ENCODE measurements at regions not wholly inside any gene's neighbourhood (a gene's known extent, or its start where the extent isn't known, plus 50 kb on each side); places are given as distances from the start of the nearest gene placed in this dataset.

DNA sequence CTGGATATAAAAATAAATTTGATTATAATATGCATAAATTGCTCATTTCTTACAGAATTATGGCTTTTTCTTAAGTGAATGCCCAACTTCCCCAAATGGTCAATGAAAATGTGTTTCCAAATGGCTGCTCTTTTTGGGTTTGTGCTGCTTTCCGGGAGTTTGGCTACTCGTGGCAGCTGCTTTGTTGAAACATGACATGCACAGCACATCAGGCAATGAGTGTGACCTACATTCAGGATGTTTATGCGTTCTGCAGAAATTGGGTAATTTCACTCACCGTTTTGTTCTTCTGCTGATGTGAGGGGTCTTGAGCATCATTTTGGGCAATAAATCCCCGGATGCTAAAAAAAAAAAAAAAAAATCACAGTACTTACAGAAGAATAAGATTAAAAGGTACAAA lies 825.0 kb upstream of the KLHL29 start:
- Histone ChIP-seq H3K4me2 (ENCODE audit: low read depth, low read length) (no peak overlapping the region), H3K9me3 (ENCODE audit: low read length) (peaks cover 91% of the 10 kb centered on the region), H3K79me2 (ENCODE audit: insufficient read depth, low read length) (no peaks in the 10 kb centered on the region), H3K4me1 (ENCODE audit: insufficient read depth, low read length) (no peaks in the 10 kb centered on the region), H3K4me3 (replicated peaks in 1 of 3; ENCODE audit: insufficient read depth in 1 of 3, low read depth in 2 of 3, low read length in 3 of 3) (no peak overlapping the region), H3K27ac (ENCODE audit: extremely low read length, insufficient read depth, low read length) (no peak overlapping the region), H3K27me3 (ENCODE audit: control insufficient read depth in 1 of 2, insufficient read depth in 2 of 2, low read length in 2 of 2) (no peaks in the 10 kb centered on the region), H2AFZ (ENCODE audit: low read length) (no peak overlapping the region), H3K36me3 (replicated peaks in 1 of 2; ENCODE audit: control insufficient read depth in 1 of 2, insufficient read depth in 2 of 2, low read length in 2 of 2) (no peaks in the 10 kb centered on the region), H3K9ac (ENCODE audit: insufficient read depth, low read depth, low read length) (no peak overlapping the region), H4K20me1 (ENCODE audit: insufficient read depth, low read length) (no peaks in the 10 kb centered on the region)
- FAIRE-seq (no peak), DNase-seq (ENCODE audit: low spot score) (no peak), ATAC-seq (no peak)
- ChIA-PET CTCF (ENCODE audit: low intra/inter-chr PET ratio, low total read pairs) (no interaction called here), POLR2A (no interaction called here)
- no TSS peak for BruUV-seq (replicated peaks)
- no peak for TF ChIP-seq ZNF138 (CRISPR knock-in tag; IDR thresholded peaks at IDR 0.05; ENCODE audit: low read depth)
- no peak for TF ChIP-seq ZNF556 (CRISPR knock-in tag; IDR thresholded peaks at IDR 0.05; ENCODE audit: borderline replicate concordance)
- TF ChIP-seq ZNF562 (CRISPR knock-in tag; IDR thresholded peaks at IDR 0.05; ENCODE audit: borderline replicate concordance) = no peak
- in situ Hi-C loops (cut with HindIII; ENCODE audit: extremely low pct_ligation_motif_present, low pct_unique_long_range_greater_than_20kb) = no loop called here
- intact Hi-C loops (cut with micrococcal nuclease; ENCODE audit: unreplicated experiment) = no loop called here
- WGBS (ENCODE audit: low lambda C conversion rate) = under 1% methylated on average over 5 of the region's 5 CpGs

- Histone ChIP-seq H3K4me2 (ENCODE audit: low read depth, low read length) (no peak overlapping the region), H3K27ac (ENCODE audit: extremely low read length, insufficient read depth, low read length) (no peak overlapping the region), H3K79me2 (ENCODE audit: insufficient read depth, low read length) (no peaks in the 10 kb centered on the region), H3K4me1 (ENCODE audit: insufficient read depth, low read length) (no peaks in the 10 kb centered on the region), H3K9me3 (ENCODE audit: low read length) (peaks cover 86% of the 10 kb centered on the region), H4K20me1 (ENCODE audit: insufficient read depth, low read length) (no peaks in the 10 kb centered on the region), H3K4me3 (replicated peaks in 1 of 3; ENCODE audit: insufficient read depth in 1 of 3, low read depth in 2 of 3, low read length in 3 of 3) (no peak overlapping the region), H3K36me3 (replicated peaks in 1 of 2; ENCODE audit: control insufficient read depth in 1 of 2, insufficient read depth in 2 of 2, low read length in 2 of 2) (no peaks in the 10 kb centered on the region), H2AFZ (ENCODE audit: low read length) (no peak overlapping the region), H3K9ac (ENCODE audit: insufficient read depth, low read depth, low read length) (no peak overlapping the region), H3K27me3 (ENCODE audit: control insufficient read depth in 1 of 2, insufficient read depth in 2 of 2, low read length in 2 of 2) (no peaks in the 10 kb centered on the region)
- no TSS peak for BruUV-seq (replicated peaks)
- ATAC-seq (no peak), DNase-seq (ENCODE audit: low spot score) (no peak), FAIRE-seq (no peak)
- WGBS (ENCODE audit: low lambda C conversion rate) = 2% methylated on average over 3 of the region's 3 CpGs
- TF ChIP-seq CCDC6 (CRISPR knock-in tag; IDR thresholded peaks at IDR 0.05) (no peak), ZFY (CRISPR knock-in tag; IDR thresholded peaks at IDR 0.05) (no peak), YEATS4 (CRISPR knock-in tag; IDR thresholded peaks at IDR 0.05; ENCODE audit: borderline replicate concordance) (no peak), DNMT3B (CRISPR knock-in tag; conservative IDR thresholded peaks at IDR 0.05) (no peak), TEAD3 (CRISPR knock-in tag; optimal IDR thresholded peaks at IDR 0.05; ENCODE audit: borderline replicate concordance) (no peak), HMG20A (CRISPR knock-in tag; IDR thresholded peaks at IDR 0.05; ENCODE audit: borderline replicate concordance) (no peak), ATF7 (IDR thresholded peaks at IDR 0.05) (no peak), ATF7 (CRISPR knock-in tag; IDR thresholded peaks at IDR 0.05) (no peak), NFKBIZ (CRISPR knock-in tag; IDR thresholded peaks at IDR 0.05) (no peak), SNRNP70 (IDR thresholded peaks at IDR 0.05; ENCODE audit: low read depth, low read length) (no peak)
- TF ChIP-seq, protein P1, sequence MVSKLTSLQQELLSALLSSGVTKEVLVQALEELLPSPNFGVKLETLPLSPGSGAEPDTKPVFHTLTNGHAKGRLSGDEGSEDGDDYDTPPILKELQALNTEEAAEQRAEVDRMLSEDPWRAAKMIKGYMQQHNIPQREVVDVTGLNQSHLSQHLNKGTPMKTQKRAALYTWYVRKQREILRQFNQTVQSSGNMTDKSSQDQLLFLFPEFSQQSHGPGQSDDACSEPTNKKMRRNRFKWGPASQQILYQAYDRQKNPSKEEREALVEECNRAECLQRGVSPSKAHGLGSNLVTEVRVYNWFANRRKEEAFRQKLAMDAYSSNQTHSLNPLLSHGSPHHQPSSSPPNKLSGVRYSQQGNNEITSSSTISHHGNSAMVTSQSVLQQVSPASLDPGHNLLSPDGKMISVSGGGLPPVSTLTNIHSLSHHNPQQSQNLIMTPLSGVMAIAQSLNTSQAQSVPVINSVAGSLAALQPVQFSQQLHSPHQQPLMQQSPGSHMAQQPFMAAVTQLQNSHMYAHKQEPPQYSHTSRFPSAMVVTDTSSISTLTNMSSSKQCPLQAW (CRISPR knock-in tag; IDR thresholded peaks at IDR 0.05) = no peak
- TF ChIP-seq, protein P2, sequence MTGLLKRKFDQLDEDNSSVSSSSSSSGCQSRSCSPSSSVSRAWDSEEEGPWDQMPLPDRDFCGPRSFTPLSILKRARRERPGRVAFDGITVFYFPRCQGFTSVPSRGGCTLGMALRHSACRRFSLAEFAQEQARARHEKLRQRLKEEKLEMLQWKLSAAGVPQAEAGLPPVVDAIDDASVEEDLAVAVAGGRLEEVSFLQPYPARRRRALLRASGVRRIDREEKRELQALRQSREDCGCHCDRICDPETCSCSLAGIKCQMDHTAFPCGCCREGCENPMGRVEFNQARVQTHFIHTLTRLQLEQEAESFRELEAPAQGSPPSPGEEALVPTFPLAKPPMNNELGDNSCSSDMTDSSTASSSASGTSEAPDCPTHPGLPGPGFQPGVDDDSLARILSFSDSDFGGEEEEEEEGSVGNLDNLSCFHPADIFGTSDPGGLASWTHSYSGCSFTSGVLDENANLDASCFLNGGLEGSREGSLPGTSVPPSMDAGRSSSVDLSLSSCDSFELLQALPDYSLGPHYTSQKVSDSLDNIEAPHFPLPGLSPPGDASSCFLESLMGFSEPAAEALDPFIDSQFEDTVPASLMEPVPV (CRISPR knock-in tag; IDR thresholded peaks at IDR 0.05) = no peak
- POLR2A ChIA-PET = no interaction called here
- in situ Hi-C loops (cut with HindIII; ENCODE audit: extremely low pct_ligation_motif_present, low pct_unique_long_range_greater_than_20kb) (no loop called here), intact Hi-C loops (cut with micrococcal nuclease; ENCODE audit: unreplicated experiment) (no loop called here)
- CTCF ChIA-PET (ENCODE audit: low intra/inter-chr PET ratio, low total read pairs) = no interaction called here
These were observed 805.6 kb upstream of the KLHL29 start for GRCh38 chr2:22579341-22579740.

Data from HepG2 (cell line).